IMR-90 (cell line): ENCODE measurements at regions not wholly inside any gene's neighbourhood (a gene's known extent, or its start where the extent isn't known, plus 50 kb on each side); places are given as distances from the start of the nearest gene placed in this dataset.

Source experiments
- ATAC-seq: fragments of 200-7000 bp; cut with Tn5 transposase; 2 replicates; pipeline ENCODE4 v1.9.1; 2020; ENCODE audit warnings: low read depth, mild to moderate bottlenecking, moderate library complexity
- BruUV-seq: library from RNA; stranded (reverse); fragments of 400-500 nt; replicated peaks from 2 replicates; lab custom pipeline; 2021; lab: Mats Ljungman, UMichigan
- CTCF ChIA-PET: fragments of 300-600 bp; formaldehyde crosslinking; extraction: SDS; loops from one replicate; lab custom pipeline; 2021; ENCODE audit warnings: antibody characterized with exemption; lab: Yijun Ruan, JAX
- POLR2A ChIA-PET: fragments of 300-600 bp; sonication (Branson Sonifier 250); formaldehyde crosslinking; loops from one replicate; lab custom pipeline; 2022; ENCODE audit warnings: antibody characterized with exemption; ENCODE audit not compliant: unreplicated experiment; lab: Charles Lee
- DNase-seq: peaks from one replicate; pipeline ENCODE4 v3.0.0; 2013
- H2AFZ ChIP-seq: replicated peaks from 2 replicates; pipeline ENCODE3; 2013; ENCODE audit warnings: low read length, mild to moderate bottlenecking; ENCODE audit not compliant: poor library complexity
- H2AK5ac ChIP-seq: 2 replicates; pipeline ENCODE4 v1.6.1; 2013; ENCODE audit warnings: low read depth, low read length, inconsistent platforms
- H2AK9ac ChIP-seq: replicated peaks from 2 replicates; pipeline ENCODE3; 2013; ENCODE audit warnings: mild to moderate bottlenecking, low read depth, low read length, moderate library complexity; ENCODE audit not compliant: poor library complexity
- H2BK120ac ChIP-seq: 2 replicates; pipeline ENCODE4 v1.6.1; 2013; ENCODE audit warnings: low read depth, low read length, inconsistent platforms
- H2BK15ac ChIP-seq: 3 replicates; pipeline ENCODE4 v1.6.1; 2013; ENCODE audit warnings: low read depth, low read length, inconsistent platforms
- H2BK20ac ChIP-seq: 2 replicates; pipeline ENCODE4 v1.6.1; 2013; ENCODE audit warnings: low read depth, mild to moderate bottlenecking, inconsistent platforms, low read length, moderate library complexity
- H2BK5ac ChIP-seq: 2 replicates; pipeline ENCODE4 v1.6.1; 2013; ENCODE audit warnings: mild to moderate bottlenecking, low read depth, low read length, inconsistent platforms; ENCODE audit not compliant: poor library complexity, severe bottlenecking
- H3K14ac ChIP-seq: replicated peaks from 2 replicates; pipeline ENCODE4 v1.6.1; 2013; ENCODE audit warnings: low read depth, low read length, inconsistent platforms
- H3K18ac ChIP-seq: 2 replicates; pipeline ENCODE4 v1.6.1; 2013; ENCODE audit warnings: low read depth, low read length, control low read depth
- H3K23ac ChIP-seq: 2 replicates; pipeline ENCODE4 v1.6.1; 2013; ENCODE audit warnings: low read depth, low read length, inconsistent platforms
- H3K27ac ChIP-seq: 2 replicates; pipeline ENCODE4 v1.5.1; 2013; ENCODE audit warnings: mild to moderate bottlenecking, control low read depth, low read length; ENCODE audit not compliant: insufficient read depth
- H3K27me3 ChIP-seq: 2 replicates; pipeline ENCODE4 v1.6.1; 2013; ENCODE audit warnings: low read length; ENCODE audit not compliant: control insufficient read depth, insufficient read depth
- H3K36me3 ChIP-seq: 2 replicates; pipeline ENCODE4 v1.6.1; 2013; ENCODE audit warnings: low read length, mixed read lengths; ENCODE audit not compliant: control insufficient read depth, insufficient read depth
- H3K4ac ChIP-seq: 2 replicates; pipeline ENCODE4 v1.6.1; 2013; ENCODE audit warnings: low read depth, low read length, inconsistent platforms
- H3K4me1 ChIP-seq: 2 replicates; pipeline ENCODE4 v1.6.1; 2013; ENCODE audit warnings: low read length, mixed read lengths; ENCODE audit not compliant: control insufficient read depth, insufficient read depth
- H3K4me2 ChIP-seq: 2 replicates; pipeline ENCODE4 v1.6.1; 2013; ENCODE audit warnings: low read depth, mild to moderate bottlenecking, control low read depth, low read length, moderate library complexity
- H3K4me3 ChIP-seq: 2 replicates; pipeline ENCODE4 v1.5.1; 2013; ENCODE audit warnings: low read depth, mild to moderate bottlenecking, control low read depth, low read length, moderate library complexity; ENCODE audit not compliant: insufficient read depth
- H3K56ac ChIP-seq: 2 replicates; pipeline ENCODE4 v1.6.1; 2013; ENCODE audit warnings: low read length, inconsistent platforms; ENCODE audit not compliant: insufficient read depth; ENCODE audit errors: extremely low read depth
- H3K79me1 ChIP-seq, 2 experiments: 2 replicates each; pipeline ENCODE4 v1.6.1; 2013; ENCODE audit warnings: low read length in 2 of 2, inconsistent platforms in 1 of 2, low read depth in 1 of 2
- H3K9ac ChIP-seq: 2 replicates; pipeline ENCODE4 v1.6.1; 2013; ENCODE audit warnings: low read depth, low read length, control low read depth
- H3K9me1 ChIP-seq: 2 replicates; pipeline ENCODE4 v1.6.1; 2013; ENCODE audit warnings: low read length, inconsistent platforms; ENCODE audit not compliant: insufficient read depth
- H3K9me3 ChIP-seq: 2 replicates; pipeline ENCODE4 v1.6.1; 2013; ENCODE audit warnings: low read length; ENCODE audit not compliant: control insufficient read depth, insufficient read depth
- H4K20me1 ChIP-seq: 2 replicates; pipeline ENCODE4 v1.6.1; 2013; ENCODE audit warnings: low read length, inconsistent platforms; ENCODE audit not compliant: insufficient read depth
- H4K5ac ChIP-seq: 2 replicates; pipeline ENCODE4 v1.6.1; 2013; ENCODE audit warnings: mild to moderate bottlenecking, low read depth, low read length, control low read depth
- H4K8ac ChIP-seq, 2 experiments: 2 replicates each; pipeline ENCODE4 v1.6.1; 2013; ENCODE audit warnings: low read depth in 2 of 2, low read length in 2 of 2, control low read depth in 1 of 2, inconsistent platforms in 1 of 2
- H4K91ac ChIP-seq: 2 replicates; pipeline ENCODE4 v1.6.1; 2013; ENCODE audit warnings: low read depth, low read length, inconsistent platforms; ENCODE audit not compliant: insufficient read depth
- CHD1 ChIP-seq: IDR thresholded peaks from 2 replicates; pipeline ENCODE4 v1.6.1; 2012; ENCODE audit warnings: low read depth, low read length, improper control_type of control experiment
- RAD21 ChIP-seq: IDR thresholded peaks from 2 replicates; pipeline ENCODE4 v1.6.1; 2012; ENCODE audit warnings: low read length, improper control_type of control experiment
- WGBS, 2 experiments: methylation state at CpG; one replicate each; pipeline versions ENCODE4 v1.1.5 to v1.1.7; 2013; ENCODE audit warnings: missing lambda C conversion rate in 2 of 2; ENCODE audit not compliant: insufficient read length in 1 of 2; ENCODE audit errors: extremely low coverage in 2 of 2; 5-methylcytosine and 5-hydroxymethylcytosine counted together
- dilution Hi-C: fragments of 300-500 bp; cut with HindIII; formaldehyde crosslinking; loops from one replicate; pipeline ENCODE4 v1.14.3; 2018; ENCODE audit warnings: low sequenced_read_pairs; ENCODE audit not compliant: unreplicated experiment
- in situ Hi-C: fragments of 300-500 bp; cut with MboI; formaldehyde crosslinking; loops from 3 replicates; pipeline ENCODE4 v1.14.3; 2019; ENCODE audit warnings: low sequenced_read_pairs, inconsistent platforms, mixed read lengths
- intact Hi-C: fragments of 100-400 bp; cut with micrococcal nuclease; formaldehyde crosslinking; loops from 2 replicates; pipeline ENCODE4 v1.10.0; 2022
- TF ChIP-seq, protein P1 (sequence below): conservative IDR thresholded peaks from 2 replicates; pipeline ENCODE4 v1.5.1; 2012; ENCODE audit warnings: mild to moderate bottlenecking, low read depth, low read length, improper control_type of control experiment

DNA sequence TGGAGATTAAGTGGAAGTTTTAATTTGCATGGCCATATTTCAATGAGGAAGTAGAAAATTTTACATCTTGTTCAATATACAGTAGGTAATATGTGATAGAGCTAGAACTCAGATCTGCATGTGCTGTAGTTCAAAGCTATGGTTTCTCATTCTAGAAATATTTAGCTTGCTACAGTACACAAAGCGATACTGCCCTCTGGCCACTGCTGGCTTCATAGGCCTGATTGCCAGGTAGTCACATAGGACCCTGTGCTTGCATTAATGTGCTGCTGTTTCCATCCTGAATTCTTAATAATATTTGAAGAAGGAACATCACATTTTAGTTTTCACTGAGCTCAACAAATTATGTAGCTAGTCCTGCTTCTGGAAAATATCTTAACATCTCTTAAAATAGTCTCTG lies 87.0 kb downstream of the PLSCR2 start:
- no peak overlapping the region for H2BK15ac ChIP-seq
- no peak overlapping the region for H2AK5ac ChIP-seq
- no peaks in the 10 kb centered on the region for H3K4me1 ChIP-seq
- TF ChIP-seq RAD21 (peak; percentile 39; the same call in 1 of the 2 replicates), CHD1 (no peak)
- TF ChIP-seq, protein P1, sequence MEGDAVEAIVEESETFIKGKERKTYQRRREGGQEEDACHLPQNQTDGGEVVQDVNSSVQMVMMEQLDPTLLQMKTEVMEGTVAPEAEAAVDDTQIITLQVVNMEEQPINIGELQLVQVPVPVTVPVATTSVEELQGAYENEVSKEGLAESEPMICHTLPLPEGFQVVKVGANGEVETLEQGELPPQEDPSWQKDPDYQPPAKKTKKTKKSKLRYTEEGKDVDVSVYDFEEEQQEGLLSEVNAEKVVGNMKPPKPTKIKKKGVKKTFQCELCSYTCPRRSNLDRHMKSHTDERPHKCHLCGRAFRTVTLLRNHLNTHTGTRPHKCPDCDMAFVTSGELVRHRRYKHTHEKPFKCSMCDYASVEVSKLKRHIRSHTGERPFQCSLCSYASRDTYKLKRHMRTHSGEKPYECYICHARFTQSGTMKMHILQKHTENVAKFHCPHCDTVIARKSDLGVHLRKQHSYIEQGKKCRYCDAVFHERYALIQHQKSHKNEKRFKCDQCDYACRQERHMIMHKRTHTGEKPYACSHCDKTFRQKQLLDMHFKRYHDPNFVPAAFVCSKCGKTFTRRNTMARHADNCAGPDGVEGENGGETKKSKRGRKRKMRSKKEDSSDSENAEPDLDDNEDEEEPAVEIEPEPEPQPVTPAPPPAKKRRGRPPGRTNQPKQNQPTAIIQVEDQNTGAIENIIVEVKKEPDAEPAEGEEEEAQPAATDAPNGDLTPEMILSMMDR, result peak; percentile 28; the same call in 1 of the 2 replicates
- H2BK20ac ChIP-seq, result no peak overlapping the region
- no peak overlapping the region for H2BK5ac ChIP-seq
- H3K56ac ChIP-seq, result no peak overlapping the region
- no peak overlapping the region for H3K9ac ChIP-seq
- intact Hi-C loops, result no loop called here
- no peak overlapping the region for H3K4ac ChIP-seq
- H2AFZ ChIP-seq, result no peak overlapping the region
- H3K9me3 ChIP-seq, result no peaks in the 10 kb centered on the region
- in situ Hi-C loops, result no loop called here
- no peaks in the 10 kb centered on the region for H3K79me1 ChIP-seq
- H3K4me2 ChIP-seq, result no peak overlapping the region
- H3K4me3 ChIP-seq, result no peak overlapping the region
- peak; percentile 77 for ATAC-seq
- POLR2A ChIA-PET, result no interaction called here
- no CpG with 5 or more reads among the region's 1 CpG for WGBS, 2 experiments
- CTCF ChIA-PET, result interaction anchor here (0.6 to 1.5 kb wide), 8 partner anchors 8 to 195 kb away, joined by 3 to 8 read pairs (median 5); no protein-coding TSS in a partner anchor
- H3K27ac ChIP-seq, result no peak overlapping the region
- no peak overlapping the region for H3K23ac ChIP-seq
- H3K36me3 ChIP-seq, result no peaks in the 10 kb centered on the region
- H3K9me1 ChIP-seq, result no peaks in the 10 kb centered on the region; the same call in 1 of the 2 replicates
- peak; percentile 33 for DNase-seq
- no peaks in the 10 kb centered on the region; the same call in 1 of the 2 replicates for H3K27me3 ChIP-seq
- H4K8ac ChIP-seq, result no peak overlapping the region
- H3K18ac ChIP-seq, result no peak overlapping the region
- BruUV-seq, result no TSS peak
- no peak overlapping the region for H3K14ac ChIP-seq
- dilution Hi-C loops, result no loop called here
- H4K91ac ChIP-seq, result no peak overlapping the region
- H2BK120ac ChIP-seq, result no peak overlapping the region
- H2AK9ac ChIP-seq, result no peak overlapping the region
- H4K5ac ChIP-seq, result no peak overlapping the region
- no peaks in the 10 kb centered on the region for H4K20me1 ChIP-seq
